IMR-90 (cell line): ENCODE measurements at regions not wholly inside any gene's neighbourhood (a gene's known extent, or its start where the extent isn't known, plus 50 kb on each side); places are given as distances from the start of the nearest gene placed in this dataset.

Experiments used
- ATAC-seq: fragments of 200-7000 bp; cut with Tn5 transposase; 2 replicates; pipeline ENCODE4 v1.9.1; 2020; ENCODE audit warnings: low read depth, mild to moderate bottlenecking, moderate library complexity
- BruUV-seq: library from RNA; stranded (reverse); fragments of 400-500 nt; replicated peaks from 2 replicates; lab custom pipeline; 2021; lab: Mats Ljungman, UMichigan
- CTCF ChIA-PET: fragments of 300-600 bp; formaldehyde crosslinking; extraction: SDS; loops from one replicate; lab custom pipeline; 2021; ENCODE audit warnings: antibody characterized with exemption; lab: Yijun Ruan, JAX
- POLR2A ChIA-PET: fragments of 300-600 bp; sonication (Branson Sonifier 250); formaldehyde crosslinking; loops from one replicate; lab custom pipeline; 2022; ENCODE audit warnings: antibody characterized with exemption; ENCODE audit not compliant: unreplicated experiment; lab: Charles Lee
- DNase-seq: peaks from one replicate; pipeline ENCODE4 v3.0.0; 2013
- H2AFZ ChIP-seq: replicated peaks from 2 replicates; pipeline ENCODE3; 2013; ENCODE audit warnings: low read length, mild to moderate bottlenecking; ENCODE audit not compliant: poor library complexity
- H2AK5ac ChIP-seq: 2 replicates; pipeline ENCODE4 v1.6.1; 2013; ENCODE audit warnings: low read depth, low read length, inconsistent platforms
- H2AK9ac ChIP-seq: replicated peaks from 2 replicates; pipeline ENCODE3; 2013; ENCODE audit warnings: mild to moderate bottlenecking, low read depth, low read length, moderate library complexity; ENCODE audit not compliant: poor library complexity
- H2BK120ac ChIP-seq: 2 replicates; pipeline ENCODE4 v1.6.1; 2013; ENCODE audit warnings: low read depth, low read length, inconsistent platforms
- H2BK15ac ChIP-seq: 3 replicates; pipeline ENCODE4 v1.6.1; 2013; ENCODE audit warnings: low read depth, low read length, inconsistent platforms
- H2BK20ac ChIP-seq: 2 replicates; pipeline ENCODE4 v1.6.1; 2013; ENCODE audit warnings: low read depth, mild to moderate bottlenecking, inconsistent platforms, low read length, moderate library complexity
- H2BK5ac ChIP-seq: 2 replicates; pipeline ENCODE4 v1.6.1; 2013; ENCODE audit warnings: mild to moderate bottlenecking, low read depth, low read length, inconsistent platforms; ENCODE audit not compliant: poor library complexity, severe bottlenecking
- H3K14ac ChIP-seq: replicated peaks from 2 replicates; pipeline ENCODE4 v1.6.1; 2013; ENCODE audit warnings: low read depth, low read length, inconsistent platforms
- H3K18ac ChIP-seq: 2 replicates; pipeline ENCODE4 v1.6.1; 2013; ENCODE audit warnings: low read depth, low read length, control low read depth
- H3K23ac ChIP-seq: 2 replicates; pipeline ENCODE4 v1.6.1; 2013; ENCODE audit warnings: low read depth, low read length, inconsistent platforms
- H3K27ac ChIP-seq: 2 replicates; pipeline ENCODE4 v1.5.1; 2013; ENCODE audit warnings: mild to moderate bottlenecking, control low read depth, low read length; ENCODE audit not compliant: insufficient read depth
- H3K27me3 ChIP-seq: 2 replicates; pipeline ENCODE4 v1.6.1; 2013; ENCODE audit warnings: low read length; ENCODE audit not compliant: control insufficient read depth, insufficient read depth
- H3K36me3 ChIP-seq: 2 replicates; pipeline ENCODE4 v1.6.1; 2013; ENCODE audit warnings: low read length, mixed read lengths; ENCODE audit not compliant: control insufficient read depth, insufficient read depth
- H3K4ac ChIP-seq: 2 replicates; pipeline ENCODE4 v1.6.1; 2013; ENCODE audit warnings: low read depth, low read length, inconsistent platforms
- H3K4me1 ChIP-seq: 2 replicates; pipeline ENCODE4 v1.6.1; 2013; ENCODE audit warnings: low read length, mixed read lengths; ENCODE audit not compliant: control insufficient read depth, insufficient read depth
- H3K4me2 ChIP-seq: 2 replicates; pipeline ENCODE4 v1.6.1; 2013; ENCODE audit warnings: low read depth, mild to moderate bottlenecking, control low read depth, low read length, moderate library complexity
- H3K4me3 ChIP-seq: 2 replicates; pipeline ENCODE4 v1.5.1; 2013; ENCODE audit warnings: low read depth, mild to moderate bottlenecking, control low read depth, low read length, moderate library complexity; ENCODE audit not compliant: insufficient read depth
- H3K56ac ChIP-seq: 2 replicates; pipeline ENCODE4 v1.6.1; 2013; ENCODE audit warnings: low read length, inconsistent platforms; ENCODE audit not compliant: insufficient read depth; ENCODE audit errors: extremely low read depth
- H3K79me1 ChIP-seq, 2 experiments: 2 replicates each; pipeline ENCODE4 v1.6.1; 2013; ENCODE audit warnings: low read length in 2 of 2, inconsistent platforms in 1 of 2, low read depth in 1 of 2
- H3K9ac ChIP-seq: 2 replicates; pipeline ENCODE4 v1.6.1; 2013; ENCODE audit warnings: low read depth, low read length, control low read depth
- H3K9me1 ChIP-seq: 2 replicates; pipeline ENCODE4 v1.6.1; 2013; ENCODE audit warnings: low read length, inconsistent platforms; ENCODE audit not compliant: insufficient read depth
- H3K9me3 ChIP-seq: 2 replicates; pipeline ENCODE4 v1.6.1; 2013; ENCODE audit warnings: low read length; ENCODE audit not compliant: control insufficient read depth, insufficient read depth
- H4K20me1 ChIP-seq: 2 replicates; pipeline ENCODE4 v1.6.1; 2013; ENCODE audit warnings: low read length, inconsistent platforms; ENCODE audit not compliant: insufficient read depth
- H4K5ac ChIP-seq: 2 replicates; pipeline ENCODE4 v1.6.1; 2013; ENCODE audit warnings: mild to moderate bottlenecking, low read depth, low read length, control low read depth
- H4K8ac ChIP-seq, 2 experiments: 2 replicates each; pipeline ENCODE4 v1.6.1; 2013; ENCODE audit warnings: low read depth in 2 of 2, low read length in 2 of 2, control low read depth in 1 of 2, inconsistent platforms in 1 of 2
- H4K91ac ChIP-seq: 2 replicates; pipeline ENCODE4 v1.6.1; 2013; ENCODE audit warnings: low read depth, low read length, inconsistent platforms; ENCODE audit not compliant: insufficient read depth
- RCOR1 ChIP-seq: IDR thresholded peaks from 2 replicates; pipeline ENCODE4 v1.6.1; 2012; ENCODE audit warnings: mild to moderate bottlenecking, low read length, improper control_type of control experiment; ENCODE audit not compliant: insufficient replicate concordance
- USF2 ChIP-seq: fragments of 150-350 bp; IDR thresholded peaks from 2 replicates; pipeline ENCODE4 v1.6.1; 2017; ENCODE audit warnings: mild to moderate bottlenecking, antibody characterized with exemption, low read length, low read depth
- WGBS, 2 experiments: methylation state at CpG; one replicate each; pipeline versions ENCODE4 v1.1.5 to v1.1.7; 2013; ENCODE audit warnings: missing lambda C conversion rate in 2 of 2; ENCODE audit not compliant: insufficient read length in 1 of 2; ENCODE audit errors: extremely low coverage in 2 of 2; 5-methylcytosine and 5-hydroxymethylcytosine counted together
- dilution Hi-C: fragments of 300-500 bp; cut with HindIII; formaldehyde crosslinking; loops from one replicate; pipeline ENCODE4 v1.14.3; 2018; ENCODE audit warnings: low sequenced_read_pairs; ENCODE audit not compliant: unreplicated experiment
- in situ Hi-C: fragments of 300-500 bp; cut with MboI; formaldehyde crosslinking; loops from 3 replicates; pipeline ENCODE4 v1.14.3; 2019; ENCODE audit warnings: low sequenced_read_pairs, inconsistent platforms, mixed read lengths
- intact Hi-C: fragments of 100-400 bp; cut with micrococcal nuclease; formaldehyde crosslinking; loops from 2 replicates; pipeline ENCODE4 v1.10.0; 2022

GRCh38 chr4:24404281-24404680 lies 180.1 kb downstream of the DHX15 start:
- no peaks in the 10 kb centered on the region for H4K20me1 ChIP-seq
- in situ Hi-C loops: loop anchor here (25.0 kb wide), 1 partner anchor 717 kb away; no protein-coding TSS in a partner anchor
- H3K79me1 ChIP-seq: no peaks in the 10 kb centered on the region
- CTCF ChIA-PET: no interaction called here
- H3K56ac ChIP-seq: no peak overlapping the region
- H2BK120ac ChIP-seq: no peak overlapping the region
- no peak overlapping the region for H2BK5ac ChIP-seq
- H2AFZ ChIP-seq: no peak overlapping the region
- H3K36me3 ChIP-seq: no peaks in the 10 kb centered on the region
- H3K9me3 ChIP-seq: no peaks in the 10 kb centered on the region
- BruUV-seq: no TSS peak
- no peak overlapping the region for H3K9ac ChIP-seq
- H3K4me2 ChIP-seq: no peak overlapping the region
- H4K5ac ChIP-seq: no peak overlapping the region
- no CpG with 5 or more reads among the region's 3 CpGs for WGBS, 2 experiments
- dilution Hi-C loops: no loop called here
- DNase-seq (peak; percentile 44), ATAC-seq (peak; percentile 32; the same call in 1 of the 2 replicates)
- POLR2A ChIA-PET: no interaction called here
- no peak overlapping the region for H3K4me3 ChIP-seq
- no peak overlapping the region for H2BK20ac ChIP-seq
- intact Hi-C loops: no loop called here
- H2AK5ac ChIP-seq: no peak overlapping the region
- TF ChIP-seq USF2: no peak
- TF ChIP-seq RCOR1: no peak
- no peak overlapping the region for H2AK9ac ChIP-seq
- H3K18ac ChIP-seq: no peak overlapping the region
- H3K14ac ChIP-seq: no peak overlapping the region
- H3K9me1 ChIP-seq: no peaks in the 10 kb centered on the region
- no peak overlapping the region for H3K23ac ChIP-seq
- H2BK15ac ChIP-seq: no peak overlapping the region
- H4K91ac ChIP-seq: no peak overlapping the region
- H3K4ac ChIP-seq: no peak overlapping the region
- H3K27ac ChIP-seq: no peak overlapping the region
- H4K8ac ChIP-seq: no peak overlapping the region
- H3K27me3 ChIP-seq: peaks cover 2% of the 10 kb centered on the region; the same call in 1 of the 2 replicates
- H3K4me1 ChIP-seq: no peaks in the 10 kb centered on the region
